Activated CD4-positive, alpha-beta T cell treated with anti-CD3 and anti-CD28 coated beads, Interleukin-2, Interleukin-6, amounts not matched to agents 100 ng/mL and 50 ng/mL, durations not matched to agents 16 hours and 8 hours (primary cell): ENCODE measurements at regions not wholly inside any gene's neighbourhood (a gene's known extent, or its start where the extent isn't known, plus 50 kb on each side); places are given as distances from the start of the nearest gene placed in this dataset.
A peak's percentile ranks its signal among the peaks of the same experiment; 100 is the strongest.

Experiments
- DNase-seq: peaks from one replicate; pipeline ENCODE4 v3.0.0-alpha.2; 2020

- no peak for DNase-seq
These were observed 144.5 kb upstream of the RUNX3 start for GRCh38 chr1:25074351-25075227.

GRCh38 chr1:25073640-25074270 lies 143.7 kb upstream of the RUNX3 start:
- no peak for DNase-seq

- no peak for DNase-seq
These were observed 142.4 kb upstream of the RUNX3 start for GRCh38 chr1:25072461-25072860.

- peak; percentile 26 for DNase-seq
These were observed 138.8 kb upstream of the RUNX3 start for GRCh38 chr1:25068829-25069228.

GRCh38 chr1:25068316-25068715 lies 138.2 kb upstream of the RUNX3 start:
- no peak for DNase-seq

GRCh38 chr1:25067518-25068251 lies 137.6 kb upstream of the RUNX3 start:
- DNase-seq, result no peak

- no peak for DNase-seq
These were observed 136.8 kb upstream of the RUNX3 start for GRCh38 chr1:25066731-25067517.

GRCh38 chr1:25066256-25066655 lies 136.2 kb upstream of the RUNX3 start:
- no peak for DNase-seq

- no peak for DNase-seq
These were observed 135.7 kb upstream of the RUNX3 start for GRCh38 chr1:25065795-25066238.

- no peak for DNase-seq
These were observed 135.2 kb upstream of the RUNX3 start for GRCh38 chr1:25065321-25065721.

- DNase-seq, result peak; percentile 50
These were observed 134.6 kb upstream of the RUNX3 start for GRCh38 chr1:25064465-25065240.

GRCh38 chr1:25063591-25064416 lies 133.7 kb upstream of the RUNX3 start:
- DNase-seq, result no peak

GRCh38 chr1:25062621-25063255 lies 132.7 kb upstream of the RUNX3 start:
- DNase-seq, result no peak

- no peak for DNase-seq
These were observed 131.4 kb upstream of the RUNX3 start for GRCh38 chr1:25061261-25061995.

GRCh38 chr1:25057188-25057587 lies 127.1 kb upstream of the RUNX3 start:
- no peak for DNase-seq

GRCh38 chr1:25056536-25056935 lies 126.5 kb upstream of the RUNX3 start:
- DNase-seq, result no peak

- no peak for DNase-seq
These were observed 125.9 kb upstream of the RUNX3 start for GRCh38 chr1:25055961-25056360.

GRCh38 chr1:25055324-25055780 lies 125.3 kb upstream of the RUNX3 start:
- no peak for DNase-seq

- no peak for DNase-seq
These were observed 124.6 kb upstream of the RUNX3 start for GRCh38 chr1:25054526-25055323.
